HUES64 (cell line): ENCODE measurements at regions not wholly inside any gene's neighbourhood (a gene's known extent, or its start where the extent isn't known, plus 50 kb on each side); places are given as distances from the start of the nearest gene placed in this dataset.

ENCODE experiments used
- H3K27ac ChIP-seq: 2 replicates; pipeline ENCODE4 v1.7.0; 2013; ENCODE audit warnings: low read depth, low read length, inconsistent platforms
- H3K27me3 ChIP-seq: 2 replicates; pipeline ENCODE4 v1.6.1; 2013; ENCODE audit warnings: mild to moderate bottlenecking, low read length; ENCODE audit not compliant: insufficient read depth
- H3K36me3 ChIP-seq: 2 replicates; pipeline ENCODE4 v1.6.1; 2013; ENCODE audit warnings: mild to moderate bottlenecking, low read length; ENCODE audit not compliant: insufficient read depth
- H3K4me1 ChIP-seq: 2 replicates; pipeline ENCODE4 v1.6.1; 2013; ENCODE audit warnings: mild to moderate bottlenecking, low read length, moderate library complexity; ENCODE audit not compliant: insufficient read depth
- H3K4me3 ChIP-seq: 2 replicates; pipeline ENCODE4 v1.5.1; 2013; ENCODE audit warnings: mild to moderate bottlenecking, low read length, moderate library complexity
- H3K9ac ChIP-seq: 2 replicates; pipeline ENCODE4 v1.6.1; 2013; ENCODE audit warnings: mild to moderate bottlenecking, low read depth, low read length
- H3K9me3 ChIP-seq: 2 replicates; pipeline ENCODE4 v1.6.1; 2013; ENCODE audit warnings: low read depth, low read length; ENCODE audit not compliant: insufficient read depth
- WGBS: fragments of 150-250, 120-280 bp; methylation state at CpG from one replicate; pipeline ENCODE4 v1.1.7; 2013; ENCODE audit warnings: missing lambda C conversion rate; 5-methylcytosine and 5-hydroxymethylcytosine counted together

- H3K27me3 ChIP-seq = no peaks in the 10 kb centered on the region
- peaks cover 7% of the 10 kb centered on the region for H3K4me1 ChIP-seq
- H3K4me3 ChIP-seq = no peak overlapping the region
- H3K36me3 ChIP-seq = no peaks in the 10 kb centered on the region
- WGBS = 93% methylated on average over 2 of the region's 2 CpGs
- no peak overlapping the region for H3K9ac ChIP-seq
- no peak overlapping the region for H3K27ac ChIP-seq
- H3K9me3 ChIP-seq = no peaks in the 10 kb centered on the region
Measured at GRCh38 chr14:55767286-55767685, 187.3 kb downstream of the KTN1 start.

GRCh38 chr14:55769877-55770276, 189.9 kb downstream of the KTN1 start:
- Histone ChIP-seq H3K27me3 (no peaks in the 10 kb centered on the region), H3K4me1 (no peaks in the 10 kb centered on the region), H3K36me3 (no peaks in the 10 kb centered on the region), H3K9ac (no peak overlapping the region), H3K9me3 (no peaks in the 10 kb centered on the region), H3K27ac (no peak overlapping the region), H3K4me3 (no peak overlapping the region)
- WGBS = 100% methylated on average over 3 of the region's 3 CpGs

- H3K27me3 ChIP-seq = no peaks in the 10 kb centered on the region
- WGBS = 92% methylated on average over 2 of the region's 2 CpGs
- no peaks in the 10 kb centered on the region for H3K36me3 ChIP-seq
- no peak overlapping the region for H3K4me3 ChIP-seq
- no peak overlapping the region for H3K27ac ChIP-seq
- no peak overlapping the region for H3K9ac ChIP-seq
- no peaks in the 10 kb centered on the region for H3K4me1 ChIP-seq
- H3K9me3 ChIP-seq = no peaks in the 10 kb centered on the region
Measured at GRCh38 chr14:55771242-55771981, 191.4 kb downstream of the KTN1 start.

DNA sequence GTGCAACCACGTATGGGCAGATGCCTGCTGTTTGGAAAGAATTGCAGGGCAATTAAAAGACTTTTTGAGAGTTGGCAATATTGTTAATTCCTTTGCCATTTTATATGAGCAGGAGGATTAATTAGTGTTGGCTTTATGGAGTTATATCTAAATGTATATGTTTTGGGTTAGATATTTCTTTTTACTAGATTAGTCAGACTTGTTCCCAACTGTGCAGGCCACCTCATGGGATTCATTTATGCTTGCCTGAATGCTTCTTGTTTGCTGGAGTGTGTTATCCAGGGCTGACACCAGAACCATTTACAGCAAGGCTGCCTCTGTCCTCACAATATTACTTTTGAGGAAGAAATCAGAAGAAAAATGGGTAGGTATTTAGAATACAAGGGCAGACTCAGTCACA, 192.5 kb downstream of the KTN1 start:
- no peak overlapping the region for H3K27ac ChIP-seq
- no peaks in the 10 kb centered on the region for H3K4me1 ChIP-seq
- no peaks in the 10 kb centered on the region for H3K9me3 ChIP-seq
- no peaks in the 10 kb centered on the region for H3K36me3 ChIP-seq
- no peaks in the 10 kb centered on the region for H3K27me3 ChIP-seq
- no peak overlapping the region for H3K4me3 ChIP-seq
- no peak overlapping the region for H3K9ac ChIP-seq
- WGBS = 85% methylated on average over 1 of the region's 1 CpG

- no peak overlapping the region for H3K27ac ChIP-seq
- no peaks in the 10 kb centered on the region for H3K4me1 ChIP-seq
- 93% methylated on average over 1 of the region's 1 CpG for WGBS
Measured at GRCh38 chr14:55773312-55773711, 193.3 kb downstream of the KTN1 start.

GRCh38 chr14:55773984-55774545, 194.1 kb downstream of the KTN1 start:
- Histone ChIP-seq H3K27me3 (no peaks in the 10 kb centered on the region), H3K9ac (no peak overlapping the region), H3K4me3 (no peak overlapping the region), H3K27ac (no peak overlapping the region), H3K36me3 (no peaks in the 10 kb centered on the region), H3K9me3 (no peaks in the 10 kb centered on the region), H3K4me1 (no peaks in the 10 kb centered on the region)
- 100% methylated on average over 1 of the region's 1 CpG for WGBS

More at GRCh38 chr14:55773312-55773711, 193.3 kb downstream of the KTN1 start:
- no peaks in the 10 kb centered on the region for H3K27me3 ChIP-seq
- no peaks in the 10 kb centered on the region for H3K36me3 ChIP-seq
- H3K9ac ChIP-seq = no peak overlapping the region
- no peak overlapping the region for H3K4me3 ChIP-seq
- H3K9me3 ChIP-seq = no peaks in the 10 kb centered on the region

GRCh38 chr14:55777877-55778276, 197.9 kb downstream of the KTN1 start:
- WGBS = 89% methylated on average over 4 of the region's 4 CpGs
- no peaks in the 10 kb centered on the region for H3K9me3 ChIP-seq
- H3K9ac ChIP-seq = no peak overlapping the region
- H3K4me1 ChIP-seq = no peaks in the 10 kb centered on the region
- H3K36me3 ChIP-seq = no peaks in the 10 kb centered on the region
- H3K4me3 ChIP-seq = no peak overlapping the region
- H3K27ac ChIP-seq = no peak overlapping the region
- H3K27me3 ChIP-seq = no peaks in the 10 kb centered on the region

GRCh38 chr14:55780156-55780946, 200.3 kb downstream of the KTN1 start:
- H3K27ac ChIP-seq = no peak overlapping the region
- no peaks in the 10 kb centered on the region for H3K27me3 ChIP-seq
- H3K4me1 ChIP-seq = no peaks in the 10 kb centered on the region
- 88% methylated on average over 8 of the region's 8 CpGs for WGBS
- no peaks in the 10 kb centered on the region for H3K36me3 ChIP-seq
- H3K9ac ChIP-seq = no peak overlapping the region
- no peaks in the 10 kb centered on the region for H3K9me3 ChIP-seq
- H3K4me3 ChIP-seq = no peak overlapping the region

GRCh38 chr14:55781046-55781445, 201.0 kb downstream of the KTN1 start:
- H3K9ac ChIP-seq = no peak overlapping the region

DNA sequence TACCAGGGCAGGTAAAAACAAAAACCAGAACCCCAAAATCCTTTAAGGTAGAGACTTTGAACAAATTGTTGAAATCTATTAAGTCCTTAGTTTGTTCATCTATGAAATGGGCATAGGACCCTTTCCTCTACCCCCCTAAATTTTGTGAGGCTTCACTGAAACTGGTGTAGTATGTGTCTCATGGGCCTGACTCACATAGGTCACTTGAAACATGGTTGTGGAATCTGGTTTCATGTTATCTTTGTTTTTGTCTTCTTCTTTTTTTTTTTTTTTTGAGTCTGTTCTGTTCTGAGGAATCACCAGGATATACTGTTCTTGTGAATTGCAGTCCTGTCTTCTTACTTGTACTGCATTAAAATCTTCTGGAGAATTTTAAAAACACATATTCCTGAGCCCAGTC, 202.2 kb downstream of the KTN1 start:
- H3K9ac ChIP-seq = no peak overlapping the region
- H3K36me3 ChIP-seq = no peaks in the 10 kb centered on the region
- no peaks in the 10 kb centered on the region for H3K9me3 ChIP-seq
- H3K4me3 ChIP-seq = no peak overlapping the region
- H3K27me3 ChIP-seq = no peaks in the 10 kb centered on the region
- H3K4me1 ChIP-seq = no peaks in the 10 kb centered on the region
- no peak overlapping the region for H3K27ac ChIP-seq

More at GRCh38 chr14:55781046-55781445, 201.0 kb downstream of the KTN1 start:
- Histone ChIP-seq H3K4me3 (no peak overlapping the region), H3K4me1 (no peaks in the 10 kb centered on the region), H3K27me3 (no peaks in the 10 kb centered on the region), H3K27ac (no peak overlapping the region), H3K36me3 (no peaks in the 10 kb centered on the region), H3K9me3 (no peaks in the 10 kb centered on the region)
- WGBS = 93% methylated on average over 5 of the region's 5 CpGs

DNA sequence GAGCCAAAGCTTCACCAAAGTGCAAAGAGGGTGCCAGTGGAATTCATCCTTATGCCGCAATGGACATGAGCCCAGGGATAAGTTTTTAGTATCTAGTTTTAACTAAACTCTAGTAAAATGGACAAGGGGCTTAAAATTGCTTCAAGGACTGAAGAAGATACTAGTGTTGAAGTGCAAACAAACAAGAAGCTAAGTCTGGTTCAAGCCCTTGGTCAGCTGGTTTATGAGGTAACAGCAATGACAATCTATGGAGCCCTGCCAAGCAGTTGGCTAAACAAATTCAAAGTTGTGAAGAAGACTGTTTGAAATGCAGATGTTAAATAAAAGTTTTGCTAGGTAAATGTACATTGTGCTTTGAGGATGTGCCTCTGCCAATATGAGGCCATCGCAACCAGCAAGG, 209.4 kb downstream of the KTN1 start:
- Histone ChIP-seq H3K27me3 (no peaks in the 10 kb centered on the region), H3K27ac (no peak overlapping the region), H3K9ac (no peak overlapping the region), H3K4me1 (no peaks in the 10 kb centered on the region), H3K36me3 (no peaks in the 10 kb centered on the region), H3K9me3 (no peaks in the 10 kb centered on the region), H3K4me3 (no peak overlapping the region)
- 84% methylated on average over 1 of the region's 2 CpGs for WGBS
